Trophoblast cell (in vitro differentiated cells and primary cell): ENCODE measurements at regions not wholly inside any gene's neighbourhood (a gene's known extent, or its start where the extent isn't known, plus 50 kb on each side); places are given as distances from the start of the nearest gene placed in this dataset.

ENCODE experiments used
- DNase-seq, 2 donors: peaks; one replicate each; pipeline ENCODE4 v3.0.0-alpha.2; 2016
- H2AFZ ChIP-seq: 2 replicates; pipeline ENCODE4 v1.6.1; 2013; ENCODE audit warnings: low read length, moderate library complexity, mild to moderate bottlenecking; ENCODE audit not compliant: insufficient read depth, poor library complexity
- H2AK5ac ChIP-seq: 2 replicates; pipeline ENCODE4 v1.6.1; 2013; ENCODE audit warnings: mild to moderate bottlenecking, low read length
- H2BK120ac ChIP-seq: 2 replicates; pipeline ENCODE4 v1.6.1; 2013; ENCODE audit warnings: low read length, mild to moderate bottlenecking, moderate library complexity; ENCODE audit not compliant: insufficient read depth, poor library complexity
- H2BK12ac ChIP-seq: 2 replicates; pipeline ENCODE4 v1.6.1; 2013; ENCODE audit warnings: mild to moderate bottlenecking, low read length, moderate library complexity
- H2BK5ac ChIP-seq: 2 replicates; pipeline ENCODE4 v1.6.1; 2013; ENCODE audit warnings: low read length, low read depth, moderate library complexity, mild to moderate bottlenecking; ENCODE audit not compliant: poor library complexity
- H3K14ac ChIP-seq: 2 replicates; pipeline ENCODE4 v1.6.1; 2013; ENCODE audit warnings: mild to moderate bottlenecking, low read length
- H3K18ac ChIP-seq: 2 replicates; pipeline ENCODE4 v1.6.1; 2013; ENCODE audit warnings: mild to moderate bottlenecking, low read length
- H3K23ac ChIP-seq: 2 replicates; pipeline ENCODE4 v1.6.1; 2013; ENCODE audit warnings: low read length
- H3K27ac ChIP-seq: 2 replicates; pipeline ENCODE4 v1.5.1; 2013; ENCODE audit warnings: low read depth, mild to moderate bottlenecking, inconsistent platforms, low read length, moderate library complexity
- H3K27me3 ChIP-seq: 2 replicates; pipeline ENCODE4 v1.6.1; 2013; ENCODE audit warnings: inconsistent platforms, mild to moderate bottlenecking, low read length, moderate library complexity; ENCODE audit not compliant: insufficient read depth
- H3K36me3 ChIP-seq, 2 experiments: 1 replicate in 1 of 2; 2 replicates in 1 of 2; pipeline ENCODE4 v1.6.1; 2013; ENCODE audit warnings: low read length in 2 of 2, mild to moderate bottlenecking in 2 of 2, moderate library complexity in 1 of 2; ENCODE audit not compliant: insufficient read depth in 2 of 2, control insufficient read depth in 1 of 2
- H3K4ac ChIP-seq: 2 replicates; pipeline ENCODE4 v1.6.1; 2013; ENCODE audit warnings: low read depth, mild to moderate bottlenecking, low read length, moderate library complexity
- H3K4me1 ChIP-seq, 2 experiments: 1 replicate in 1 of 2; 2 replicates in 1 of 2; pipeline ENCODE4 v1.6.1; 2013; ENCODE audit warnings: low read length in 2 of 2, mild to moderate bottlenecking in 2 of 2, moderate library complexity in 1 of 2; ENCODE audit not compliant: insufficient read depth in 2 of 2, control insufficient read depth in 1 of 2
- H3K4me2 ChIP-seq: 2 replicates; pipeline ENCODE4 v1.6.1; 2013; ENCODE audit warnings: inconsistent platforms, mild to moderate bottlenecking, low read length, moderate library complexity
- H3K4me3 ChIP-seq: 2 replicates; pipeline ENCODE4 v1.5.1; 2013; ENCODE audit warnings: mild to moderate bottlenecking, low read depth, low read length, inconsistent platforms
- H3K79me1 ChIP-seq: one replicate; pipeline ENCODE4 v1.6.1; 2013; ENCODE audit warnings: low read length
- H3K79me2 ChIP-seq: 2 replicates; pipeline ENCODE4 v1.6.1; 2013; ENCODE audit warnings: low read length, mild to moderate bottlenecking; ENCODE audit not compliant: control insufficient read depth, insufficient read depth, poor library complexity
- H3K9ac ChIP-seq: 2 replicates; pipeline ENCODE4 v1.6.1; 2013; ENCODE audit warnings: mild to moderate bottlenecking, low read length
- H3K9me3 ChIP-seq: 2 replicates; pipeline ENCODE4 v1.6.1; 2013; ENCODE audit warnings: low read depth, mild to moderate bottlenecking, control low read depth, inconsistent platforms, low read length; ENCODE audit not compliant: insufficient read depth
- H4K12ac ChIP-seq: 2 replicates; pipeline ENCODE4 v1.6.1; 2013; ENCODE audit warnings: low read depth, mild to moderate bottlenecking, low read length, moderate library complexity
- H4K8ac ChIP-seq: 2 replicates; pipeline ENCODE4 v1.6.1; 2013; ENCODE audit warnings: low read depth, mild to moderate bottlenecking, low read length, moderate library complexity
- H4K91ac ChIP-seq: one replicate; pipeline ENCODE4 v1.6.1; 2013; ENCODE audit warnings: low read depth, mild to moderate bottlenecking, low read length, moderate library complexity
- WGBS: extraction: QIAGEN DNeasy Blood & Tissue Kit; methylation state at CpG from one replicate; pipeline ENCODE4 v1.1.7; 2013; ENCODE audit warnings: missing lambda C conversion rate; ENCODE audit not compliant: insufficient read length, insufficient coverage; ENCODE audit errors: extremely low coverage; 5-methylcytosine and 5-hydroxymethylcytosine counted together

DNA sequence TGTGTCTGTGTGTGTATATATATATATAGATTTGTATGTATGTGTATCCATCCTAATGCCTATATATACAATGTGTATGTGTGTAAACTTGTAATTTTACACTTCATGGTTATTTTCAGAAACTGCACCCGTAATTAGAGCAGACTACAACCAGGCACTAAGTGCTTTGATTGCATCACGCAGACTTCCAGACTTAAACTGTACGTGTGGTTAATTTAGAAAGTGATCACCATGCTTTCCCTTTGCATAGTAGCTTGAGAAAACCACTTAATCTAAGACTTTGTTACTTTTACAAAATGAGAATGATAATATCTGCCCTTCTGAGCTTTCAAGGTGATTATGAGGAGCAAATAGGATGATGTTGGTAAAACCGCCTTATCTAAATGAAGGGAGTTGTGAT is 50.1 kb upstream of the E2F3 start:
- Histone ChIP-seq H2AK5ac (no peak overlapping the region), H3K23ac (no peak overlapping the region)

More for the DNA sequence above, 50.1 kb upstream of the E2F3 start:
- no peak overlapping the region for H3K14ac ChIP-seq
- no peaks in the 10 kb centered on the region for H3K36me3 ChIP-seq
- no peak overlapping the region for H3K27ac ChIP-seq
- H2BK12ac ChIP-seq, result no peak overlapping the region
- H3K18ac ChIP-seq, result no peak overlapping the region
- H3K9me3 ChIP-seq, result peaks cover 2% of the 10 kb centered on the region
- no peak overlapping the region for H4K91ac ChIP-seq
- no peak overlapping the region for H4K12ac ChIP-seq
- no peaks in the 10 kb centered on the region for H3K79me2 ChIP-seq
- no peaks in the 10 kb centered on the region for H3K27me3 ChIP-seq
- no peak overlapping the region for H3K9ac ChIP-seq
- H3K4ac ChIP-seq, result no peak overlapping the region
- peaks cover 0 to 3% of the 10 kb centered on the region in 2 experiments for H3K4me1 ChIP-seq
- H4K8ac ChIP-seq, result no peak overlapping the region
- no peak overlapping the region for H2BK120ac ChIP-seq
- no peak for DNase-seq
- H3K4me3 ChIP-seq, result no peak overlapping the region
- WGBS, result no CpG with 5 or more reads among the region's 4 CpGs
- no peaks in the 10 kb centered on the region for H3K79me1 ChIP-seq
- H3K4me2 ChIP-seq, result no peak overlapping the region
- no peak overlapping the region for H2AFZ ChIP-seq
- H2BK5ac ChIP-seq, result no peak overlapping the region
